ENCODE measurements at regions not wholly inside any gene's neighbourhood (a gene's known extent, or its start where the extent isn't known, plus 50 kb on each side); places are given as distances from the start of the nearest gene placed in this dataset.

- no peaks in the 10 kb centered on the region for H3K27me3 ChIP-seq
- 21 to 26% methylated on average over 3 of the region's 3 CpGs for WGBS, 2 donors
- no peaks in the 10 kb centered on the region for H3K9me3 ChIP-seq
- peak; percentile 25 to 35 for DNase-seq
- peaks cover 17 to 22% of the 10 kb centered on the region in 2 donors for H3K4me1 ChIP-seq
- peak overlapping the region in 2 of 3 donors; percentile 7 to 26 for H3K27ac ChIP-seq
- no peak overlapping the region for H3K4me3 ChIP-seq (replicated peaks in 1 of 3)
- TF ChIP-seq POLR2A (IDR thresholded peaks at IDR 0.05) (no peak), CTCF (IDR thresholded peaks at IDR 0.05) (no peak)
- intact Hi-C loops (cut with DNase I), result no loop called here
- no peaks in the 10 kb centered on the region for H3K36me3 ChIP-seq
These were observed 337.4 kb upstream of the RGS6 start for GRCh38 chr14:71594821-71595220.

GRCh38 chr14:71595441-71595840 is 336.8 kb upstream of the RGS6 start:
- TF ChIP-seq CTCF (IDR thresholded peaks at IDR 0.05), result no peak
- no peak for TF ChIP-seq POLR2A (IDR thresholded peaks at IDR 0.05)
- Histone ChIP-seq H3K4me1 (peaks cover 17 to 22% of the 10 kb centered on the region in 2 donors), H3K9me3 (no peaks in the 10 kb centered on the region), H3K4me3 (replicated peaks in 1 of 3) (no peak overlapping the region), H3K36me3 (no peaks in the 10 kb centered on the region), H3K27ac (no peak overlapping the region), H3K27me3 (no peaks in the 10 kb centered on the region)
- WGBS, 2 donors, result 91 to 98% methylated on average over 3 of the region's 3 CpGs
- no peak for DNase-seq
- intact Hi-C loops (cut with DNase I), result no loop called here

GRCh38 chr14:71597287-71597920 is 334.8 kb upstream of the RGS6 start:
- 90 to 93% methylated on average over 2 of the region's 2 CpGs for WGBS, 2 donors
- no peak overlapping the region for H3K4me3 ChIP-seq (replicated peaks in 1 of 3)
- TF ChIP-seq CTCF (IDR thresholded peaks at IDR 0.05) (no peak), POLR2A (IDR thresholded peaks at IDR 0.05) (no peak)
- H3K36me3 ChIP-seq, result no peaks in the 10 kb centered on the region
- no peaks in the 10 kb centered on the region for H3K27me3 ChIP-seq
- DNase-seq, result no peak
- peaks cover 12 to 14% of the 10 kb centered on the region in 2 donors for H3K4me1 ChIP-seq
- no peaks in the 10 kb centered on the region for H3K9me3 ChIP-seq
- H3K27ac ChIP-seq, result no peak overlapping the region
- intact Hi-C loops (cut with DNase I), result no loop called here

- DNase-seq, result no peak
- TF ChIP-seq POLR2A (IDR thresholded peaks at IDR 0.05), result no peak
- no peak for TF ChIP-seq CTCF (IDR thresholded peaks at IDR 0.05)
- Histone ChIP-seq H3K27ac (no peak overlapping the region), H3K4me1 (peaks cover 7 to 9% of the 10 kb centered on the region in 2 donors), H3K9me3 (no peaks in the 10 kb centered on the region), H3K27me3 (no peaks in the 10 kb centered on the region), H3K36me3 (no peaks in the 10 kb centered on the region), H3K4me3 (replicated peaks in 1 of 3) (no peak overlapping the region)
- intact Hi-C loops (cut with DNase I), result no loop called here
- WGBS, 2 donors, result 89 to 93% methylated on average over 4 of the region's 4 CpGs
These were observed 334.1 kb upstream of the RGS6 start for GRCh38 chr14:71597955-71598660.

- H3K27me3 ChIP-seq, result no peaks in the 10 kb centered on the region
- H3K27ac ChIP-seq, result no peak overlapping the region
- H3K4me3 ChIP-seq (replicated peaks in 1 of 3), result no peak overlapping the region
- H3K9me3 ChIP-seq, result no peaks in the 10 kb centered on the region
- 98 to 99% methylated on average over 2 of the region's 2 CpGs for WGBS, 2 donors
- no peak for DNase-seq
- intact Hi-C loops (cut with DNase I), result no loop called here
- H3K4me1 ChIP-seq, result no peaks in the 10 kb centered on the region
- no peaks in the 10 kb centered on the region for H3K36me3 ChIP-seq
- TF ChIP-seq CTCF (IDR thresholded peaks at IDR 0.05) (no peak), POLR2A (IDR thresholded peaks at IDR 0.05) (no peak)
These were observed 331.9 kb upstream of the RGS6 start for GRCh38 chr14:71600309-71600708.
